Transverse colon (tissue), 4 donors: ENCODE measurements at regions not wholly inside any gene's neighbourhood (a gene's known extent, or its start where the extent isn't known, plus 50 kb on each side); places are given as distances from the start of the nearest gene placed in this dataset.

Experiments
- EP300 ChIP-seq: sonication (generic); formaldehyde crosslinking; IDR thresholded peaks from one replicate; pipeline ENCODE4 v1.6.1; 2017; ENCODE audit warnings: antibody characterized with exemption, low read depth
- POLR2A ChIP-seq: fragments of 450-650 bp; IDR thresholded peaks from one replicate; pipeline ENCODE4 v1.6.1; 2016; ENCODE audit warnings: antibody characterized with exemption, mild to moderate bottlenecking, moderate library complexity
- POLR2AphosphoS5 ChIP-seq, 3 donors: sonication (generic); formaldehyde crosslinking; IDR thresholded peaks; one replicate each; pipeline ENCODE4 v1.6.1; 2016; ENCODE audit warnings: antibody characterized with exemption in 3 of 3
- TF ChIP-seq, protein P1 (sequence below), 5 experiments: fragments of 200-600 bp in 3 of 5; fragments of 450-650 bp in 2 of 5; sonication (generic) in 3 of 5; IDR thresholded peaks; 1 replicate in 2 of 5; 2 replicates in 3 of 5; pipeline ENCODE4 v1.5.1; 2016 to 2017; ENCODE audit warnings: antibody characterized with exemption in 5 of 5, inconsistent platforms in 3 of 5, mild to moderate bottlenecking in 2 of 5, moderate library complexity in 1 of 5

DNA sequence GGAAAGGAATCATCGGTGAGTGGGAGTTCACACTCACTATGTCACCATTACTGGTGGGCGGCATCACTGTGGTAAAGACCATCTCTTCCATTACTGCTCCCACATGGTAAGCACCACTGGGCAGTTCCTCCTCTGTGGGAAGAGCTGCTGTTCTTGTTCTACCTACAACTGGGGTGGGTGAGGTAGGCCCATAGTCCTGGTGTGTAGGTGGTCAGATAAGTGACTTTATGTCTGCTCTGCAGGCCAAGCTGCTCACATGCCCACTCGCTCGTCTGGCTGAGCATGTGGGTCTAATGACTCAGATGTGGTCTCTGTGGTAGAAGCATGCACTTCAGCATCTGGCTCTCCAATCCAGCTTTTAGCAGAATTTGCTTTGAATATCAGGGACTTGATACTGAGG, 82.9 kb downstream of the TMEM215 start:
- TF ChIP-seq, protein P1, sequence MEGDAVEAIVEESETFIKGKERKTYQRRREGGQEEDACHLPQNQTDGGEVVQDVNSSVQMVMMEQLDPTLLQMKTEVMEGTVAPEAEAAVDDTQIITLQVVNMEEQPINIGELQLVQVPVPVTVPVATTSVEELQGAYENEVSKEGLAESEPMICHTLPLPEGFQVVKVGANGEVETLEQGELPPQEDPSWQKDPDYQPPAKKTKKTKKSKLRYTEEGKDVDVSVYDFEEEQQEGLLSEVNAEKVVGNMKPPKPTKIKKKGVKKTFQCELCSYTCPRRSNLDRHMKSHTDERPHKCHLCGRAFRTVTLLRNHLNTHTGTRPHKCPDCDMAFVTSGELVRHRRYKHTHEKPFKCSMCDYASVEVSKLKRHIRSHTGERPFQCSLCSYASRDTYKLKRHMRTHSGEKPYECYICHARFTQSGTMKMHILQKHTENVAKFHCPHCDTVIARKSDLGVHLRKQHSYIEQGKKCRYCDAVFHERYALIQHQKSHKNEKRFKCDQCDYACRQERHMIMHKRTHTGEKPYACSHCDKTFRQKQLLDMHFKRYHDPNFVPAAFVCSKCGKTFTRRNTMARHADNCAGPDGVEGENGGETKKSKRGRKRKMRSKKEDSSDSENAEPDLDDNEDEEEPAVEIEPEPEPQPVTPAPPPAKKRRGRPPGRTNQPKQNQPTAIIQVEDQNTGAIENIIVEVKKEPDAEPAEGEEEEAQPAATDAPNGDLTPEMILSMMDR (IDR thresholded peaks at IDR 0.05): no peak
- TF ChIP-seq POLR2AphosphoS5 (IDR thresholded peaks at IDR 0.05) (no peak), POLR2A (no peak), EP300 (no peak)
